ENCODE measurements at regions not wholly inside any gene's neighbourhood (a gene's known extent, or its start where the extent isn't known, plus 50 kb on each side); places are given as distances from the start of the nearest gene placed in this dataset.

GRCh38 chr14:71372411-71372838, 465.2 kb downstream of the PCNX1 start:
- ATAC-seq: peak; percentile 46
- TF ChIP-seq EP300 (IDR thresholded peaks at IDR 0.05) (no peak), POLR2A (IDR thresholded peaks at IDR 0.05) (no peak), CTCF (IDR thresholded peaks at IDR 0.05) (no peak), POLR2AphosphoS5 (IDR thresholded peaks at IDR 0.05) (peak; percentile 63)
- 43 to 53% methylated on average over 4 of the region's 4 CpGs for WGBS, 2 donors (ENCODE audit: low coverage in 1 of 2)
- H3K4me1 ChIP-seq: peaks cover 0 to 15% (median 0%) of the 10 kb centered on the region in 3 donors
- H3K4me3 ChIP-seq: no peak overlapping the region
- peak overlapping the region; percentile 24 to 60 (median 42) for H3K27ac ChIP-seq
- no peaks in the 10 kb centered on the region for H3K9me3 ChIP-seq
- H3K27me3 ChIP-seq: no peaks in the 10 kb centered on the region
- no peaks in the 10 kb centered on the region for H3K36me3 ChIP-seq

- Histone ChIP-seq H3K4me3 (no peak overlapping the region), H3K4me1 (peaks cover 0 to 22% (median 0%) of the 10 kb centered on the region in 3 donors), H3K27me3 (no peaks in the 10 kb centered on the region), H3K9me3 (no peaks in the 10 kb centered on the region), H3K27ac (peak overlapping the region in 1 of 4 donors; percentile 60), H3K36me3 (no peaks in the 10 kb centered on the region)
- no peak for TF ChIP-seq POLR2AphosphoS5 (IDR thresholded peaks at IDR 0.05)
- TF ChIP-seq POLR2A (IDR thresholded peaks at IDR 0.05): no peak
- no peak for TF ChIP-seq CTCF (IDR thresholded peaks at IDR 0.05)
- TF ChIP-seq EP300 (IDR thresholded peaks at IDR 0.05): no peak
- 67 to 92% methylated on average over 1 of the region's 1 CpG for WGBS, 2 donors (ENCODE audit: low coverage in 1 of 2)
- no peak for ATAC-seq
Observed at GRCh38 chr14:71373773-71374172, 466.5 kb downstream of the PCNX1 start.

GRCh38 chr14:71374989-71375388, 467.7 kb downstream of the PCNX1 start:
- no peaks in the 10 kb centered on the region for H3K27me3 ChIP-seq
- ATAC-seq: no peak
- peaks cover 0 to 30% (median 3%) of the 10 kb centered on the region in 3 donors for H3K4me1 ChIP-seq
- TF ChIP-seq EP300 (IDR thresholded peaks at IDR 0.05): no peak
- no peak for TF ChIP-seq POLR2A (IDR thresholded peaks at IDR 0.05)
- no peak for TF ChIP-seq CTCF (IDR thresholded peaks at IDR 0.05)
- TF ChIP-seq POLR2AphosphoS5 (IDR thresholded peaks at IDR 0.05): no peak
- no peak overlapping the region for H3K27ac ChIP-seq
- no peak overlapping the region for H3K4me3 ChIP-seq
- no peaks in the 10 kb centered on the region for H3K36me3 ChIP-seq
- no peaks in the 10 kb centered on the region for H3K9me3 ChIP-seq
- 77 to 100% methylated on average over 1 of the region's 1 CpG for WGBS, 2 donors (ENCODE audit: low coverage in 1 of 2)

- Histone ChIP-seq H3K27ac (no peak overlapping the region), H3K4me3 (no peak overlapping the region), H3K4me1 (peaks cover 3 to 34% (median 3%) of the 10 kb centered on the region in 3 donors), H3K27me3 (no peaks in the 10 kb centered on the region), H3K36me3 (no peaks in the 10 kb centered on the region), H3K9me3 (no peaks in the 10 kb centered on the region)
- TF ChIP-seq POLR2AphosphoS5 (IDR thresholded peaks at IDR 0.05) (no peak), POLR2A (IDR thresholded peaks at IDR 0.05) (no peak)
- no peak for ATAC-seq
- WGBS, 2 donors (ENCODE audit: low coverage in 1 of 2): no CpG with 5 or more reads among the region's 28 CpGs
Observed at GRCh38 chr14:71377099-71377498, 469.8 kb downstream of the PCNX1 start.

- WGBS, 2 donors (ENCODE audit: low coverage in 1 of 2): 93 to 100% methylated on average over 1 to 2 of the region's 2 CpGs
- Histone ChIP-seq H3K27me3 (no peaks in the 10 kb centered on the region), H3K9me3 (no peaks in the 10 kb centered on the region), H3K27ac (no peak overlapping the region), H3K4me3 (no peak overlapping the region), H3K36me3 (no peaks in the 10 kb centered on the region), H3K4me1 (peaks cover 3 to 44% (median 3%) of the 10 kb centered on the region in 3 donors)
- no peak for ATAC-seq
- TF ChIP-seq CTCF (IDR thresholded peaks at IDR 0.05): no peak
- TF ChIP-seq EP300 (IDR thresholded peaks at IDR 0.05): no peak
- TF ChIP-seq POLR2AphosphoS5 (IDR thresholded peaks at IDR 0.05): no peak
- TF ChIP-seq POLR2A (IDR thresholded peaks at IDR 0.05): no peak
Observed at GRCh38 chr14:71380271-71380670, 473.0 kb downstream of the PCNX1 start.
